RWPE2 (cell line): ENCODE measurements at regions not wholly inside any gene's neighbourhood (a gene's known extent, or its start where the extent isn't known, plus 50 kb on each side); places are given as distances from the start of the nearest gene placed in this dataset.

Experiments
- ATAC-seq: fragments of 200-7000 bp; cut with Tn5 transposase; 3 replicates; pipeline ENCODE4 v1.9.1; 2021; ENCODE audit warnings: low read depth
- DNase-seq: peaks from one replicate; pipeline ENCODE4 v3.0.0-alpha.2; 2020; ENCODE audit warnings: low spot score
- H3K27ac ChIP-seq: fragments of 450-650 bp; 2 replicates; pipeline ENCODE4 v1.5.1; 2017; ENCODE audit warnings: mild to moderate bottlenecking; ENCODE audit not compliant: poor library complexity, severe bottlenecking
- H3K27me3 ChIP-seq: fragments of 250-450 bp; sonication (Bioruptor Pico); 2 replicates; pipeline ENCODE4 v1.5.1; 2021; ENCODE audit warnings: mild to moderate bottlenecking, moderate library complexity; ENCODE audit not compliant: insufficient read depth, poor library complexity, severe bottlenecking
- H3K36me3 ChIP-seq: fragments of 250-450 bp; sonication (Bioruptor Pico); 2 replicates; pipeline ENCODE4 v1.5.1; 2020; ENCODE audit warnings: low read depth, mild to moderate bottlenecking, moderate library complexity
- H3K4me1 ChIP-seq: fragments of 250-450 bp; sonication (Bioruptor Pico); 2 replicates; pipeline ENCODE4 v1.5.1; 2021; ENCODE audit warnings: mild to moderate bottlenecking, moderate library complexity; ENCODE audit not compliant: insufficient read depth, poor library complexity, severe bottlenecking
- H3K4me3 ChIP-seq: fragments of 250-450 bp; sonication (Bioruptor Pico); 2 replicates; pipeline ENCODE4 v1.5.1; 2021; ENCODE audit warnings: mild to moderate bottlenecking, moderate library complexity; ENCODE audit not compliant: severe bottlenecking
- H3K9me3 ChIP-seq: fragments of 250-450 bp; sonication (Bioruptor Pico); 2 replicates; pipeline ENCODE4 v1.5.1; 2021; ENCODE audit warnings: mild to moderate bottlenecking, moderate library complexity; ENCODE audit not compliant: severe bottlenecking
- TF ChIP-seq, protein P1 (sequence below): fragments of 450-650 bp; IDR thresholded peaks from one replicate; pipeline ENCODE4 v1.5.1; 2017; ENCODE audit warnings: mild to moderate bottlenecking, moderate library complexity; ENCODE audit not compliant: poor library complexity, severe bottlenecking

DNA sequence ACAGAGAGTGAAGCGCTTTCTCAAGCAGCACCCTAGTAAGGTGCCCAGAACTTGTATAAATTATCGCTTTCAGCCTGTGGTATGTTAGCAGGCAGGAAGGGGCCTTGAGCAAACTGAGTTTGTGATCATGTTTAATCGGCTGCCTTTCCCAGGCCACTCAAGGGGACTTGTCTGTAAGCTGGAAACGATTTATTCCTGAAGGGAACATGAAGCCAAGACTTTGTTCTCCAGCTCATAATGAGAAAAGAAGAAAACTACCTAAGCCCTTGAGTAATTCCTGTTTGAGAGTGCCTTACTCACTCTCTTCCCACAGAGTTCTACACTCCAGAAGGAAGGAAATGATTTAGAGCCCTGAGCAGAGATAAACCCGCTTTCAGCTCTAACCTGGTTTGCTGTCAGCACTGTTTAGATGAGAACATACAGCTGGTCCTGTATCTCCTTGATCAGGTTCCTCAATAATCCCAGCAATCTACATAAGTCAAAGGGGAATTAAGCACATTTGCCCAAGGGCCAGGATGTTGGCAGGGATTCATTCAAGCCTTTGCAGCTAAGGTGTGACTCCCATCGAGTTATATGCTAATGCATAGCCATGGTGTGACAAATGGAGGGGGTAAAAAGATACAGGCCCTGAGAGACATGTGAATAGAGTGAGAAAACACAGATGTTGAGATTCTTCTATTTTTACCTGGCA, 187.7 kb upstream of the SLC24A5 start:
- H3K27me3 ChIP-seq = no peaks in the 10 kb centered on the region
- no peaks in the 10 kb centered on the region for H3K4me1 ChIP-seq
- no peak for DNase-seq
- ATAC-seq = no peak
- no peaks in the 10 kb centered on the region for H3K9me3 ChIP-seq
- TF ChIP-seq, protein P1, sequence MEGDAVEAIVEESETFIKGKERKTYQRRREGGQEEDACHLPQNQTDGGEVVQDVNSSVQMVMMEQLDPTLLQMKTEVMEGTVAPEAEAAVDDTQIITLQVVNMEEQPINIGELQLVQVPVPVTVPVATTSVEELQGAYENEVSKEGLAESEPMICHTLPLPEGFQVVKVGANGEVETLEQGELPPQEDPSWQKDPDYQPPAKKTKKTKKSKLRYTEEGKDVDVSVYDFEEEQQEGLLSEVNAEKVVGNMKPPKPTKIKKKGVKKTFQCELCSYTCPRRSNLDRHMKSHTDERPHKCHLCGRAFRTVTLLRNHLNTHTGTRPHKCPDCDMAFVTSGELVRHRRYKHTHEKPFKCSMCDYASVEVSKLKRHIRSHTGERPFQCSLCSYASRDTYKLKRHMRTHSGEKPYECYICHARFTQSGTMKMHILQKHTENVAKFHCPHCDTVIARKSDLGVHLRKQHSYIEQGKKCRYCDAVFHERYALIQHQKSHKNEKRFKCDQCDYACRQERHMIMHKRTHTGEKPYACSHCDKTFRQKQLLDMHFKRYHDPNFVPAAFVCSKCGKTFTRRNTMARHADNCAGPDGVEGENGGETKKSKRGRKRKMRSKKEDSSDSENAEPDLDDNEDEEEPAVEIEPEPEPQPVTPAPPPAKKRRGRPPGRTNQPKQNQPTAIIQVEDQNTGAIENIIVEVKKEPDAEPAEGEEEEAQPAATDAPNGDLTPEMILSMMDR = no peak
- H3K27ac ChIP-seq = no peak overlapping the region
- H3K36me3 ChIP-seq = no peaks in the 10 kb centered on the region
- H3K4me3 ChIP-seq = no peak overlapping the region

DNA sequence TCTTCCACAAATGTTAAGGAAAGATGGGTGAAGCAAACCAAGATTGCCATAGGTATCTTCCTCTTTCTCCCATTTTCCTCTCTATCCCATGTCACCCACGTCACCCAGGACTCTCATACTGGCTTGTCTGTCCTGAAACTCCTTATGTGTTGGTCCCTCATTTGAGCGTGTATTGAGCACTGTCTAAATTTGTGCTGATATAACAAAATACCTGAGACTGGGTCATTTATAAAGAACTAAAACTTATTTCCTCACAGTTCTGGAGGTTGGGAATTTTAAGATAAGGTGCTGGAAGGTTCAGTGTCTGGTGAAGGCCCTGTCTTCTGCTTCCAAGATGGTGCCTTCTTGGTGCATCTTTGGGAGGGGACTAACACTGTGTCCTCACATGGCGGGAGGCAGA, 186.9 kb upstream of the SLC24A5 start:
- no peaks in the 10 kb centered on the region for H3K9me3 ChIP-seq
- no peak overlapping the region for H3K4me3 ChIP-seq
- H3K36me3 ChIP-seq = no peaks in the 10 kb centered on the region
- no peaks in the 10 kb centered on the region for H3K4me1 ChIP-seq
- H3K27ac ChIP-seq = no peak overlapping the region
- DNase-seq = no peak
- TF ChIP-seq, protein P1 = no peak
- ATAC-seq = no peak
- H3K27me3 ChIP-seq = no peaks in the 10 kb centered on the region

DNA sequence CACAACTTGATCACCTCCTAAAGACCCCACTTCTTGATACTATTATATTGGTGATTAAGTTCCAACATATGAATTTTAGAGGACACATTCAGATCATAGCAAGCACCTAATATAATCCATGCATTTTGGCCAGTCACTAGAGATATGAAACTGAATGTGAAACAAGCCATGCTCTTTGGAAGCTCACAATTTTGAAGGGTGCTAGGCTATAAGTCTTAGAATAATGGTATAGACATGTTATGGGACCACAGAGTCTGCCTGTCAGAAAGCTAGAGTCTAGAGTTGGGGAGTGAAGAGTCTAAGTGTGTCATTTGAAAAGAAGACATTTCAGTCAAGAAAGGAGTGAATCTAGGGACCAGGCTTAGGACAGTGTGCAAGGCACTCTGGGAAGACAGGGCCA, 186.4 kb upstream of the SLC24A5 start:
- Histone ChIP-seq H3K27me3 (no peaks in the 10 kb centered on the region), H3K27ac (no peak overlapping the region), H3K4me1 (no peaks in the 10 kb centered on the region), H3K9me3 (no peaks in the 10 kb centered on the region), H3K36me3 (no peaks in the 10 kb centered on the region), H3K4me3 (no peak overlapping the region)
- DNase-seq (no peak), ATAC-seq (no peak)
- TF ChIP-seq, protein P1 = no peak

GRCh38 chr15:47937834-47938233, 183.0 kb upstream of the SLC24A5 start:
- DNase-seq (no peak), ATAC-seq (no peak)
- TF ChIP-seq, protein P1 = no peak
- no peaks in the 10 kb centered on the region for H3K27me3 ChIP-seq
- no peak overlapping the region for H3K27ac ChIP-seq
- no peaks in the 10 kb centered on the region for H3K36me3 ChIP-seq
- H3K9me3 ChIP-seq = no peaks in the 10 kb centered on the region
- H3K4me1 ChIP-seq = no peaks in the 10 kb centered on the region
- H3K4me3 ChIP-seq = no peak overlapping the region

GRCh38 chr15:47944637-47945288, 176.0 kb upstream of the SLC24A5 start:
- no peak overlapping the region for H3K27ac ChIP-seq
- H3K9me3 ChIP-seq = no peaks in the 10 kb centered on the region
- H3K4me3 ChIP-seq = no peak overlapping the region
- TF ChIP-seq, protein P1 = peak; percentile 24
- H3K27me3 ChIP-seq = no peaks in the 10 kb centered on the region
- DNase-seq (no peak), ATAC-seq (peak; percentile 68; the same call in 2 of the 3 replicates)
- H3K36me3 ChIP-seq = no peaks in the 10 kb centered on the region
- H3K4me1 ChIP-seq = no peaks in the 10 kb centered on the region
